ENCODE measurements at regions not wholly inside any gene's neighbourhood (a gene's known extent, or its start where the extent isn't known, plus 50 kb on each side); places are given as distances from the start of the nearest gene placed in this dataset.

- TF ChIP-seq, protein P1, sequence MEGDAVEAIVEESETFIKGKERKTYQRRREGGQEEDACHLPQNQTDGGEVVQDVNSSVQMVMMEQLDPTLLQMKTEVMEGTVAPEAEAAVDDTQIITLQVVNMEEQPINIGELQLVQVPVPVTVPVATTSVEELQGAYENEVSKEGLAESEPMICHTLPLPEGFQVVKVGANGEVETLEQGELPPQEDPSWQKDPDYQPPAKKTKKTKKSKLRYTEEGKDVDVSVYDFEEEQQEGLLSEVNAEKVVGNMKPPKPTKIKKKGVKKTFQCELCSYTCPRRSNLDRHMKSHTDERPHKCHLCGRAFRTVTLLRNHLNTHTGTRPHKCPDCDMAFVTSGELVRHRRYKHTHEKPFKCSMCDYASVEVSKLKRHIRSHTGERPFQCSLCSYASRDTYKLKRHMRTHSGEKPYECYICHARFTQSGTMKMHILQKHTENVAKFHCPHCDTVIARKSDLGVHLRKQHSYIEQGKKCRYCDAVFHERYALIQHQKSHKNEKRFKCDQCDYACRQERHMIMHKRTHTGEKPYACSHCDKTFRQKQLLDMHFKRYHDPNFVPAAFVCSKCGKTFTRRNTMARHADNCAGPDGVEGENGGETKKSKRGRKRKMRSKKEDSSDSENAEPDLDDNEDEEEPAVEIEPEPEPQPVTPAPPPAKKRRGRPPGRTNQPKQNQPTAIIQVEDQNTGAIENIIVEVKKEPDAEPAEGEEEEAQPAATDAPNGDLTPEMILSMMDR (IDR thresholded peaks at IDR 0.05; ENCODE audit: low read depth, low read length, poor library complexity, severe bottlenecking), result no peak
- TF ChIP-seq EZH2phosphoT487 (IDR thresholded peaks at IDR 0.05; ENCODE audit: borderline replicate concordance, low read length), result no peak
These were observed 257.3 kb upstream of the ADAMTS5 start for GRCh38 chr21:27224169-27224568.
